ENCODE measurements at regions not wholly inside any gene's neighbourhood (a gene's known extent, or its start where the extent isn't known, plus 50 kb on each side); places are given as distances from the start of the nearest gene placed in this dataset.

DNA sequence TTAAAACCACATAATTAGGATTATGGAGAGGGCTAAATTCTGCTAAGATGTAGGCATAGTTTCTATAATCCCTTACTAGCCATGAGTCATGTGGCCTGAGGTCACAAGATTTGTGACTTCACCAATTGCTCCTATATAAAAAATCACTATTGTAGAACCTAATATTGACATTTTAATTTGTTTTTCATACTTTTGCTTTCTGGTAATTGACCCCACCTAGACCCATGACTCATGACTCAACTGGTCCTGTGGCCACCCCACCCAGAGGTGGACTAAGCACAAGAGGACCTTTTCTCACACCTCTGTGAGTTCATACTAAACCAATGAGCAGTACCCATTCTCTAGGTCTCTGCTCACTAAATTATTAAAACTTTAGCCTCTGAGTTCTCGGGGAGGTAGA, 1567.5 kb upstream of the LRRTM1 start:
- no peak for TF ChIP-seq EZH2phosphoT487 (conservative IDR thresholded peaks at IDR 0.05; ENCODE audit: low read length)
- TF ChIP-seq, protein P1, sequence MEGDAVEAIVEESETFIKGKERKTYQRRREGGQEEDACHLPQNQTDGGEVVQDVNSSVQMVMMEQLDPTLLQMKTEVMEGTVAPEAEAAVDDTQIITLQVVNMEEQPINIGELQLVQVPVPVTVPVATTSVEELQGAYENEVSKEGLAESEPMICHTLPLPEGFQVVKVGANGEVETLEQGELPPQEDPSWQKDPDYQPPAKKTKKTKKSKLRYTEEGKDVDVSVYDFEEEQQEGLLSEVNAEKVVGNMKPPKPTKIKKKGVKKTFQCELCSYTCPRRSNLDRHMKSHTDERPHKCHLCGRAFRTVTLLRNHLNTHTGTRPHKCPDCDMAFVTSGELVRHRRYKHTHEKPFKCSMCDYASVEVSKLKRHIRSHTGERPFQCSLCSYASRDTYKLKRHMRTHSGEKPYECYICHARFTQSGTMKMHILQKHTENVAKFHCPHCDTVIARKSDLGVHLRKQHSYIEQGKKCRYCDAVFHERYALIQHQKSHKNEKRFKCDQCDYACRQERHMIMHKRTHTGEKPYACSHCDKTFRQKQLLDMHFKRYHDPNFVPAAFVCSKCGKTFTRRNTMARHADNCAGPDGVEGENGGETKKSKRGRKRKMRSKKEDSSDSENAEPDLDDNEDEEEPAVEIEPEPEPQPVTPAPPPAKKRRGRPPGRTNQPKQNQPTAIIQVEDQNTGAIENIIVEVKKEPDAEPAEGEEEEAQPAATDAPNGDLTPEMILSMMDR (IDR thresholded peaks at IDR 0.05; ENCODE audit: insufficient read depth, low read length, poor library complexity, severe bottlenecking) = no peak
- Histone ChIP-seq H3K9me3 (ENCODE audit: insufficient read depth, low read length) (no peaks in the 10 kb centered on the region), H3K4me3 (ENCODE audit: insufficient read depth, low read length, poor library complexity, severe bottlenecking) (no peak overlapping the region), H3K9ac (ENCODE audit: low read length) (no peak overlapping the region), H3K27me3 (ENCODE audit: low read length) (no peaks in the 10 kb centered on the region), H3K27ac (ENCODE audit: low read depth, low read length) (no peak overlapping the region), H3F3A (ENCODE audit: insufficient read depth) (no peaks in the 10 kb centered on the region), H4K20me1 (ENCODE audit: low read depth, low read length) (no peaks in the 10 kb centered on the region), H2AFZ (ENCODE audit: low read depth, low read length, severe bottlenecking) (no peak overlapping the region), H3K9me2 (replicated peaks; ENCODE audit: insufficient read depth, low read length) (no peaks in the 10 kb centered on the region), H3K4me2 (ENCODE audit: low read depth, low read length, poor library complexity, severe bottlenecking) (no peak overlapping the region), H3K79me2 (ENCODE audit: insufficient read depth, low read length) (no peaks in the 10 kb centered on the region), H3K36me3 (ENCODE audit: low read length) (no peaks in the 10 kb centered on the region)

DNA sequence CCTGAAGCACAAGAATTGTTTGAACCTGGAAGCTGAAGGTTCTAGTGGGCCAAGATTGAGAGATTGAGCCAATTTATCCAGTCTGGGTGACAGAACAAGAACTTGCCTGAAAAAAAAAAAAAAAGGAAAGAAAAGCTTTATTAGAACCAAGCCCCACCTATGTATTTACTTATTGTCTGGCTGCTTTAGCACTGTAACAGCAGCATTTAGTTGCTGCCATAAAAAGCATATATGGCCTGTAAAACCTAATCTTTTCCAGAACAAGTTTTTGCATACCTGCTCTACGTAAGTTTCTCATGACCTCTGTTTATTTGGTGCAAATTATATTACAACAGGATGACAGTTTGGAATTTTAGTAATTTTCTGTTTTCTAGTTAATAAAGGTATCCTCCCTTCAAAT, 1565.6 kb upstream of the LRRTM1 start:
- Histone ChIP-seq H3K9ac (ENCODE audit: low read length) (no peak overlapping the region), H4K20me1 (ENCODE audit: low read depth, low read length) (no peaks in the 10 kb centered on the region), H3K79me2 (ENCODE audit: insufficient read depth, low read length) (no peaks in the 10 kb centered on the region), H3K9me3 (ENCODE audit: insufficient read depth, low read length) (no peaks in the 10 kb centered on the region), H3K36me3 (ENCODE audit: low read length) (no peaks in the 10 kb centered on the region), H3K4me3 (ENCODE audit: insufficient read depth, low read length, poor library complexity, severe bottlenecking) (no peak overlapping the region), H3K27ac (ENCODE audit: low read depth, low read length) (no peak overlapping the region), H3K4me2 (ENCODE audit: low read depth, low read length, poor library complexity, severe bottlenecking) (no peak overlapping the region), H2AFZ (ENCODE audit: low read depth, low read length, severe bottlenecking) (no peak overlapping the region), H3F3A (ENCODE audit: insufficient read depth) (no peaks in the 10 kb centered on the region), H3K9me2 (replicated peaks; ENCODE audit: insufficient read depth, low read length) (no peaks in the 10 kb centered on the region), H3K27me3 (ENCODE audit: low read length) (no peaks in the 10 kb centered on the region)
- TF ChIP-seq, protein P1 (IDR thresholded peaks at IDR 0.05; ENCODE audit: insufficient read depth, low read length, poor library complexity, severe bottlenecking) = no peak
- no peak for TF ChIP-seq EZH2phosphoT487 (conservative IDR thresholded peaks at IDR 0.05; ENCODE audit: low read length)

DNA sequence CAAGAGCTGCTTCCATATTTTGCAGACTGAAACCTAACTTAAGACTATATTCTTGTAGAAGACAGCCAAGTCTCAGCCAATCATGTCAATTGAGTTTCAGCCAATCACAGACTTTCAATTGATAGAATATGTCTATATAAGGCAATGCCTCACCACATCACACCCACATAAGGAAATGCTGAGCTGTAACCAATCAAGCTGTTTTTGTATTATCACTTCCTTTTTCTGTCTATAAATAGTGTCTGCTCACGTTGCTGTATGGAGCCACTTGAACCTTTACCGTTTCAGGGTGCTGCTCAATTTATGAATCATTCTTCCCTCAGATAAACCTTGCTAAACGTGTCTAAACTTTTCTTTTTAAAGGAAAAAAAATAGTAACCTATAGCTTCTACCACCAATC, 1554.4 kb upstream of the LRRTM1 start:
- H3K79me2 ChIP-seq (ENCODE audit: insufficient read depth, low read length) = no peaks in the 10 kb centered on the region
- no peak overlapping the region for H3K27ac ChIP-seq (ENCODE audit: low read depth, low read length)

More for the DNA sequence above, 1554.4 kb upstream of the LRRTM1 start:
- H3K4me3 ChIP-seq (ENCODE audit: insufficient read depth, low read length, poor library complexity, severe bottlenecking) = no peak overlapping the region
- no peaks in the 10 kb centered on the region for H3K27me3 ChIP-seq (ENCODE audit: low read length)
- no peaks in the 10 kb centered on the region for H4K20me1 ChIP-seq (ENCODE audit: low read depth, low read length)
- no peak overlapping the region for H2AFZ ChIP-seq (ENCODE audit: low read depth, low read length, severe bottlenecking)
- H3K9ac ChIP-seq (ENCODE audit: low read length) = no peak overlapping the region
- no peaks in the 10 kb centered on the region for H3F3A ChIP-seq (ENCODE audit: insufficient read depth)
- no peak overlapping the region for H3K4me2 ChIP-seq (ENCODE audit: low read depth, low read length, poor library complexity, severe bottlenecking)
- H3K36me3 ChIP-seq (ENCODE audit: low read length) = no peaks in the 10 kb centered on the region
- peaks cover 5% of the 10 kb centered on the region; the same call in 1 of the 2 replicates for H3K9me3 ChIP-seq (ENCODE audit: insufficient read depth, low read length)
- no peak for TF ChIP-seq EZH2phosphoT487 (conservative IDR thresholded peaks at IDR 0.05; ENCODE audit: low read length)
- TF ChIP-seq, protein P1 (IDR thresholded peaks at IDR 0.05; ENCODE audit: insufficient read depth, low read length, poor library complexity, severe bottlenecking) = no peak
- H3K9me2 ChIP-seq (replicated peaks; ENCODE audit: insufficient read depth, low read length) = no peaks in the 10 kb centered on the region

Data from SU-DHL-6 (cell line).